ENCODE measurements at regions not wholly inside any gene's neighbourhood (a gene's known extent, or its start where the extent isn't known, plus 50 kb on each side); places are given as distances from the start of the nearest gene placed in this dataset.

GRCh38 chr15:97446138-97446537 lies 514.4 kb upstream of the ARRDC4 start:
- TF ChIP-seq, protein P1, sequence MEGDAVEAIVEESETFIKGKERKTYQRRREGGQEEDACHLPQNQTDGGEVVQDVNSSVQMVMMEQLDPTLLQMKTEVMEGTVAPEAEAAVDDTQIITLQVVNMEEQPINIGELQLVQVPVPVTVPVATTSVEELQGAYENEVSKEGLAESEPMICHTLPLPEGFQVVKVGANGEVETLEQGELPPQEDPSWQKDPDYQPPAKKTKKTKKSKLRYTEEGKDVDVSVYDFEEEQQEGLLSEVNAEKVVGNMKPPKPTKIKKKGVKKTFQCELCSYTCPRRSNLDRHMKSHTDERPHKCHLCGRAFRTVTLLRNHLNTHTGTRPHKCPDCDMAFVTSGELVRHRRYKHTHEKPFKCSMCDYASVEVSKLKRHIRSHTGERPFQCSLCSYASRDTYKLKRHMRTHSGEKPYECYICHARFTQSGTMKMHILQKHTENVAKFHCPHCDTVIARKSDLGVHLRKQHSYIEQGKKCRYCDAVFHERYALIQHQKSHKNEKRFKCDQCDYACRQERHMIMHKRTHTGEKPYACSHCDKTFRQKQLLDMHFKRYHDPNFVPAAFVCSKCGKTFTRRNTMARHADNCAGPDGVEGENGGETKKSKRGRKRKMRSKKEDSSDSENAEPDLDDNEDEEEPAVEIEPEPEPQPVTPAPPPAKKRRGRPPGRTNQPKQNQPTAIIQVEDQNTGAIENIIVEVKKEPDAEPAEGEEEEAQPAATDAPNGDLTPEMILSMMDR (IDR thresholded peaks at IDR 0.05), result no peak
- no peak for TF ChIP-seq POLR2A (IDR thresholded peaks at IDR 0.05)
- no peak for TF ChIP-seq EP300 (IDR thresholded peaks at IDR 0.05)

All from ovary (tissue), 3 donors.